Pulmonary artery endothelial cell (primary cell): ENCODE measurements at regions not wholly inside any gene's neighbourhood (a gene's known extent, or its start where the extent isn't known, plus 50 kb on each side); places are given as distances from the start of the nearest gene placed in this dataset.
A peak's percentile ranks its signal among the peaks of the same experiment; 100 is the strongest.

Source experiments
- DNase-seq: peaks from one replicate; pipeline ENCODE4 v3.0.0-alpha.2; 2011; ENCODE audit warnings: low read depth, low spot score

DNA sequence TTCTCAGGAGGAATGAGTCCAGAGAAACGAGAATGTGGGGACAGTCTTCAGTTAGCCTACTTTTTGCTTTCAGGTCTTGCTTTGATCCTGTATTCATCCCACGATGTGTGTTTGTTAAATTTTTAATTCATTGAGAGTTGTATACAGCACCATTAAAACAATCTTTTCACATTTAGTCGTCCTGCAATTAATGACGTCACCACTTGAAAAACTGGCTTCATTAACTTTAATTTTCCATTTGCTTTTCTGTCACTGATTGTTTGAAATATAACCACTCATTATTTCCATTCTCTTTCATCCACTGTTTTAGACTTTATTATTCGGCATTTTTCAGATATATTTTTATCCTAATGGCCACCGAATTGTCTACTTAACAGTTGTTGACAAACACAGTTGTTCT lies 146.9 kb downstream of the TFEC start:
- DNase-seq = no peak

DNA sequence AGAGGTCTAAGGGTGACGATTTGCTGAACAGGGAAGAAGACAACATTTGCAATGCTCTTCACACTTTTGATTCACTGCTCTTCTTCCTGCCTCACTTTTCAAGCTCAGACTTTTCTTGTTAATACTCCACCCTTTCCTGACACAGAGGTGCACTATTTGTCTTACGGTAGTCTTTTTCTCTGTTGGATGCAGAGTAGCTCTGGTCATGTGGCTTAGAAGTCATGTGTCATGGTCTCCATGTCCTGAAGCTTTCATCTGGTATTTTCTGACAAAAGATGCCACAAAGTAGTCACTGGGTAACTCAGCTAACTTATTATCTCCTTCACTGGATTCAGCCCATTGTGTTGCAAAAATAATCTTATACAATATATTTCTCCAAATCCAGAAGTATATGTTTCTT lies 149.1 kb downstream of the TFEC start:
- DNase-seq = no peak

DNA sequence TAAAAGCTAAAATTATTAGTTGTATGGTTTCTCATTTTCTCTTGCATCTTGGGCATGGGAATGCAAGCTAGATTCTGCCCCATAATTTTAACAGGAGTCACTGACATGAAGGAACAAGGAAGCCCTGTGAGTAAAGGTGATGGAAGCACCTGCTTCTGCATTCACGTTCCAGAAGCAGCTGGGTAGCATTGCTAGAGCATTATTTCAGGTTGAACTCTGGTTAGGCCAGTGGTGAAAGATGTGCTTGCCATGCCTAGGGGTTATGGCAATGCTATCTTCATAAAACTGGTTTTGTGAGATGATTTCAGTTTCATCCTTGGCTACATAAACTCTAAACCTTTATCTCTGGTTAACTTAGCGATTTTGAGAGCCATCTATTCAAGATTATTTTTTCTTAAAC lies 151.4 kb downstream of the TFEC start:
- no peak for DNase-seq

DNA sequence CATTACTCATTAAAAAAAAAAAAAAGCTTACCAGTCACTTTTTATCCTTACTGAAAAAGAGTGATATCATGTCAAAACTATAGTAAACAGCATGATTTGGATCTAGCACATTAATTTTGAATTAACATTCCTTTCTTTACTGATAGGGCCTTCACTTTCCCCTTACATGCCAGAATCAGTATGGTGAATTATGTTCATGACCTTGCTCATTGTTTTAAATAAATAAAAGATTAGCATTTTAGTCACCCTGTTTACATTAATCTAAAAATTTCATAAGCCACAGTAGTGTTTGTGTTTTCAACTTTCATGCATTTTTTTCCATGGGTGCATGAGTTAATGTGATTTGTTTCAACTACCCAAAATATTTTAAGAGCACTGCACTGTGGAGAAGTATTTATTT lies 160.8 kb downstream of the TFEC start:
- no peak for DNase-seq

DNA sequence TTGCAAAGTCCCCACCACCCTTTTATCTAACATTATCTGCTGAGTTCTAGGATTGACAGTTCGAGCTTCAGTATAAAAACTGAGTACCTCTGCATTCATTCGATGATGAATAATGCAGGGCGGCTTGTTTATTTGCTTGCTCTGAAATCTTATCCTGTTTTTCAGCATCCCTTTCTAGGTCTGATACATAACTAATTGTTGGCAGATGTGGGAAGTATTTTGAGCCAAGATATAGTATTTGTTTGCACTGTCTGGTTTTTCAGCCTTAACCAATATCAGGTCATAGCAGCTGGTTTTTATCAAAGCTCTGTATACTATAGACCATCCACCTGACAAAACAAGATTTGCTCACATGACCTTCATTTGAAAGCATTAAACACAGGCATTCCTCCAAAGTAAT lies 161.4 kb downstream of the TFEC start:
- no peak for DNase-seq

DNA sequence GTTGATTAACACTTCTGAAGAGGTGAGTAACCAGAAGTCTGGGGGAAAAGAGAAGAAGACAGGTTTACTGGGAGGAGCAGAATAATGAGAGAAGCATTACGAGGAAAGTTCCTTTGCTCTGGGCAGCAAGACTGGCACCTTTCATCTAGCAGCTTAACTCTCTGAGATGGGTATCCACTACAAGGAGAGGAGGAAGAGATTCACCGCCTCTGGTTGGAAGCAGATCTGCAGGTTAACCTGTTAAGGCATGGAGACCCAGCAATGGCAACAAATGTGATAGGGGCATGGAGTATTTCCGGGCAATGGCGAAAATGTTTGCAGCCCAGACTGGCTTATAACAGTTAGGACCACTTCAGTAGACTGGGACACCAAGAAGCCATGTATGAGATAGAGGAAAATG lies 162.2 kb downstream of the TFEC start:
- no peak for DNase-seq

DNA sequence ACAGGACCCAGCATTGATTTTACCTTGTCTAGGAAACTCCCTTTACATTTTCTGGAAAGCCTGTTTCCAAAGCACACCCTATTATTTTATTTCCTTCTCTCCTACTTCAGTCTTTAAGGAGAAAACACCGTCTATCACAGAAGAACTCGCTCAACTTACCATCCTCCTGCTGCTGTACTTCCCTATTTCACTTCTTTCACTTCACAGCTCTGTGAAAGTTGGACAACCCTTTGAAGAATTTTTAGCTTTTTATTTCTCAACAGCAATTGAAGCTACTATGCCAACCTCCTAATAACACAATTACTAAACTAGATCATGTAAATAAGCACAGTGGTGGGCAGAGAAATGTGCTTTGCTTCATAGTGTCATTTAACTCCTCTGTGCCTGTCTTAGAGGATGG lies 166.5 kb downstream of the TFEC start:
- DNase-seq = no peak

DNA sequence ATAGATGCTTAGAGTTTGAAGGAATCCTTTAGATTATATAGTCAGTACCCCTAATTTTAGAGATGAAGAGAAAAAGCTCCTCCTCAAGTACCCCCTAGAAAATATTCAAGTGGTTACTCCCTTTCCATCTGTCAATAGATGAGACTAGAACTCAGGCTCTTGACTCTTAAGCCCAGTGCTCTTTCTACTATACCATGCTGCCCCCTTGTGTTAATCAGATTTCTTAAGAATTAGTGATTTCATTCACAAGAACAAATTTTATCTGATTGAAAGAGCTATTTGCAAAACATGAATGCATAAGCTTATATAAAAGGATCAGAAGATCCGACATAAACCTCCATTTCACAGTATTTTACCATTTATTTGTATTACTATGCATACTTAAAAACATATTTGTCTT lies 179.3 kb downstream of the TFEC start:
- peak; percentile 2 for DNase-seq

DNA sequence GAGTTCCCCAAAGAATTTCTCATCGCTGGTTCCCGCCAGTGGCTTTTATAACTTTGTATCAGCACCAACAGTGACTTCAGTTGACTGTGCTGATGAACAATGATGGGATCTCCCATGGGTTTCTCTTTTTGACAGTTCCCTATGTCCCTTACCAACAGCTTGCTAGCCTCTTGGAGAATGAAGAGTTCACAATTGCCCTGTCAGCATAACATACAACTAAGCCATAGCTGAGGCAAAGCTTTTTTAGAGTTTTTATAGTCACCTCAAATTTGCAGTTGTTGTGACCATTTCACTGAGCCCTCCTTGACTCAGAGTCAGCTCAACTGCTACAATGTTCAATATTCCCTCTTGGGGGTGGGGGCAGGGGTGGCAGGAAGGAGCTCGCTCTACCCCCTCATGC lies 179.8 kb downstream of the TFEC start:
- no peak for DNase-seq

DNA sequence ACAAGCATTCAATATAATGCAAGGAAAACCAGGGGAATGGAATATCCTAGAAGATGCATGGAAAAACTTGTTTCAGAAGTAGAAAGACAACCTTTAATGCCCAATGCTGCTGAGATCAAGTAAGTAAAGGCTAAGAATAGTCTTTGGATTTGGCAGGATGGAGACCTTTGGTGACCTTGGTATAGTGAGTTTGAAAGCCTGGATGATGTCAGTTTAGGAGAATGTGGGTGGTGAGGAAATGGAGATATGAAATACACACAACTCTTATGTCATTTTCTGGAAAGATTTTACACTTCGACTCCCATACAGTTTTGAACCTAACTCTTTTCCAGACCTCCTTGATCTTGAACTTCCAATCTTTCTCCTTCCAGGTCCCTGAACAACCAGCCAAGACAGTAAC lies 185.7 kb downstream of the TFEC start:
- no peak for DNase-seq

DNA sequence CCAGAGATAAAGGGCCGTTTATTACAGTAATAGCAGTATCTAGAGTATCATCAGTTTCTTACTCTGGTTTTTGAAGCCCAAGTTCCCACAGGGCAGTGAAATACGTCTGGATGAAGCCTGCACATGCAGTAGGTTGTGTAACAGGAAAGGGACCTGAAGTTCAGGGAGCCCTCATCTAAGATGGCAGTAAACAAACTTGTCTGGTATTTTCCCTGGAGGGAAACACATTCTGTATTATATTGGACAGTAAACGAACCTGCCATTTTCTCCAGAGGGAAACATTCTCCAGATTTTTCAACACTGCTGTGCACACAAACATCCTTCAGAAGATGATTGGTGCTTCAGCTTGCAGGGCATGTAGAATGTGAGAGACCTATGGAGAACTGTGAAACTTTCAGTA lies 189.9 kb downstream of the TFEC start:
- no peak for DNase-seq

DNA sequence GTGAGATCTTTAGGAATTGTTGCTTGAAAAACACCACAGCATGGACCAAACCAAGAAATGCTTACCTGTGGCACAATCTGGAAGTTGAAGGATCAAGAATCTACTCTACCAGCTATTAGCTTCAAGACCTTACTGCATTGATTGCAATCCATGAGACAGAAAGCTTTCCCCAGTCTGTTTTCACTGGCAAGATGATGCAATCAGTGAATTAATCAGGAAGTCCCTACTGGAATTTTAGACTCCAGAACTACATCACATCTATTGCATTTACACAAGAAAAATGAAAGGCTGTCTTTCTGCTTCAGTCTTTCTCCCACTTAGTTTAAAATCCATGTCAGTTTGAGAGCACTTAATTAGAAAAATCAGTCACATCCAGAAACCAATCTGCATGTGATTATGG lies 191.7 kb downstream of the TFEC start:
- no peak for DNase-seq

DNA sequence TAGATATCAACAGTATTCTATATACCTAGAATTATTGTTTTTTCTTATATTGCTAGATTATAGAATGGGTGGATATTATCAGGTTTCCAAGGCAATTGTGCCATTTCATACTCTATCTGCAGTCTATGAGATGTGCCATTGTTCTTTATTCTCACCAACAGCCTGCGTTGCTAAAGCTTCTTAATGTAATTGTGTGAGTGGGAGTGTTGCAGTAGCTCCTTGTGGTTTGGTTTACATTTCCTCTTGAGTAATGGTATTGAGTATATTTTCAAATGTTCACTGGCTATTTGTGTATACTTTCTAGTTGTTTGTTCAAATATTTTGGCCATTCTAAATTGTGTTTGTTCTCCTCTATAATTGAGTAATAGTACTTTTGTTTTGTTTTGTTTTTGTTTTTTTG lies 199.2 kb downstream of the TFEC start:
- no peak for DNase-seq

DNA sequence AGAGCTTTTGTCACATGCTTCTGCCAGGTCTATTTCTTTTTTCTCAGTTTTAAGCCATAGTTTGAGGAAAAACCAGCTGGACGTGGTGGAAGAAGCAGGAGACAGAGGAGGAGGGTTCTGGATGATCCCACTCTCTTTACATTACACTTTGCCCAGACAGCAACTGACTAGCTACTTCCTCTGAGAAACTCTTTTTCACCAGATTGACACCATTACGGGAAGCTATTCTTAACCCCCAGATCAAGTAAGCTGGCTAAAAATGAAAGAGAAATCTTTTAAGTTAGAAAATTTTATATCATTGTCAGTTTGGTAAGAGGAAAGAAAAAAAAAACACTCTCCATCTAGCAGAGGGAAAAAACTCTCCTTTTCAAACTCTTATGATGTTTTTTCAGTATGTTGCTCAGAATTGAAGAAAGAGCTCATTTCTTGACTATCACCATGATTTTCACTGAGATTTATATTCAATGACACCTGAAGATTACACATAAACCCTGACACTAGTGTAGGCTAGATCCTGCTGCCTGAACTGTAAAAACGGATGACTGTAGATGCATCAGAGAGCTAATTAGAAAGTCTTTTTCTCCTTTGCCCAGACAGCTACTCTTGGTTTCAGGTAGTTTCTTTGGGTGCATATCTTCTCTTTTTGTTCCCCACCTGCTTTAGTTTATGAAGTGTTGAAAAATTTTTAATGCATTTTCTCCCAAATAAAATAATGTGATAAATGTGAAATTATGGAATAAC lies 203.1 kb downstream of the TFEC start:
- DNase-seq = no peak

DNA sequence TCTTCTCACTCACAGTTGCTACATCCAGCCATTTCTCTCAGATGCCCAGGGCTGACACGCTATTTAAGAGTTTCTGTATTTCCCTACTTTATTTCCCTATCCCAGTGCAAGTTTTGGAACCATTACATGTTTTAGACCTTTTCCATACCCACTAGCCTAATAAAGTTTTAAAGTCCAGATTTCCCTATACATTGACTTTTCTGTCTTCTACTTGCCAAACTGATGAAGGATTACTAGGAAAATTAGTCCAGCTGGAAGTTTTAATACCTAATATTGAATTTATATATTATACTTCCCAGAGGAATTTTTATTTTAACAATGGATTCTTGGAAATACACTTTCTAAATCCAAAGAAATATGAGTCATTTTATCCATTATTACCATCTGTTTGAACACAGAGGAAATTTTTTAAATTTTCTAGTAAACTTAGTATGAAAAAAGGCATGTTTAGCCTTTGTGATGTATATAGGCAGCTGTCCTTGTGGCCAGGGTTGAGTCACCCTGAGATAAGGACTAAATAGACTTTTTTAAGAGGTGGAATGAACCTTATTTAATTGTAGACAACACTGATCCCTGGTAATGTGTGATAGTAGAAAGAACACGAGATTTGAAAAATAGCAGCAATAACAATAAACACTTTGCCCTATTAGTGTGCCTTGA lies 205.0 kb downstream of the TFEC start:
- no peak for DNase-seq

DNA sequence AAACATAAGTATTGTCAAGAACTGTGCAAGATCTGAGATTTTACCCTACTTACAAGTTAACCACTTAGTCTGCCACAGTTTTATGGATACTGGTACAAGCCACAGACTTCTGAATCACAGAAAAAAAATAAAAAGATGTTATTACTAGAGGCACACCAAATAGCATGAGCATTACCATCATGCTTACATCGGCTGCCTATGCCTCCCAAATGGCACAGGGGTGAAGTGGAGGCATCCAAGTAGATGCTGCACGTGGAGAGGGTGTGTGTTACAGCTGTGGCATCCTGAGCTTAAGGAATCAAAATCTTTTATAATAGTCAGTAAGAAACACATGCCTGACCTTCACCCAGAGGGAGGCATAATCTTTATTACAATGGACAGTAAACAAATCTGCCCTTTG lies 207.8 kb downstream of the TFEC start:
- DNase-seq = no peak

DNA sequence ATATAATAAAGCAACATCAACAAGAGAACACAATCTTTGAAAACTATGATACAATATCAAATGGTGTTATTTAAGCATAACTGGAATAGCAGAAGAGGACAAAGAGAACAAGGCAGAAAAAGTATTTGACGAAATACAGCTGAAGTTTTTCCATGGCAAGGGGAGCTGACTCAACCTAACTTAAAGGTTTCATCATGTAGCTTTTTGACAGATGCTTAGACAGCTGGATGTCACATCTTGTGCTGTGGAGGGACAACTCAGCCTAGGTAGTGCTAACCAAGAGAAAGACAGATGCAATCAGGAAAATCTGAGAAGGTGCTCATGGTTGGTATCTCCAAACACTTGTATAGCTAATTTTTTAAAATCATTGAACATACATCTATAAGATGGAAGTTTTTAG lies 208.2 kb downstream of the TFEC start:
- DNase-seq = no peak

DNA sequence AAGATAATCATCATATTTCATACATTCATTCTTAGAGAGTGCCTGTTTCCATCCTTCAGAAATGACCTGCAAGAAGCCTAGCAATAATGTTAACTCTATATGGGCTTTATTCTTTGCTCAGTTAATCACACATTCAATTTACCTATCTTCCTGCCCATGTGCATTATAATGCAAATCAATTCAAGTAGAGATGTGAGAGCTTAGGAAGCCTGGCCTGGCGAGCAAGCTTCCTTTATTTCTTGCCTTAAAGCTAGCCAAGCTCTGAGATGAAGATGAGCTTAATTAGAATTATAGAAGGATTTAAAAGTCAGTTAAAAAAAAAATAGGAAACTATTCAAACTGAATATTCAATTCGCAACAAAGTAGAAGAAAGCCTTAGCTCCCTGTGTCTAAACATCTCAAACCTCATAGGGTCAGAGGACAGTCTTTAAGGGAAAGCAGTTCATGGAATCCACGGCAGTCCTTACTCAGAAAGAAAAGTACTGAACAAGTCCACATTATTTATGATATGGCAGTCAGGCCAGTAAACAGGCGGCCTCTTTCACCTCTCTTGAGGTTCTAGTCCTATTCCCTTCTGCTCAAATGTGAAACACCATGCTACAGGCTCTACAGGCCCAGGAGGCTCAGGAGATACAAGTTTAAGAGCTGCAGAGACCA lies 214.1 kb downstream of the TFEC start:
- DNase-seq = no peak

DNA sequence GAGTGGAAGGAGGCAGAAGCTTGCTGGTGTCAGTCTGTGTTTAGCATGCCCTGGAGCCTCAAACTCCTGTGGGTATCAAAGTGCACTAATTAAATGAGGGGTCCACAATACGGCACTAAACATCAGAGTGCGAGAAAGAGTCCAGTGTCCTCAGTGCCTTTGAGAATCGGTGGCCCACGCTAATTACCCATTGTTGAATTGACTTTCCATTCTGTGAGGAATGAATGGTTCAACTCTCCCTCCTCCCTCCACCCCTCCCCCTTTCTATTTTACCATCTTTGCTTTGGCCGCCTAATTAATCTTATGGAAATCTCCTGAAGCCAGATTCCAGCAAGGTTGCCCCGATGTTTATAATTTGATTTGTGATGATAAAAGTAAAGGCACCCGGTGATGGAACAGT lies 217.8 kb downstream of the TFEC start:
- no peak for DNase-seq

DNA sequence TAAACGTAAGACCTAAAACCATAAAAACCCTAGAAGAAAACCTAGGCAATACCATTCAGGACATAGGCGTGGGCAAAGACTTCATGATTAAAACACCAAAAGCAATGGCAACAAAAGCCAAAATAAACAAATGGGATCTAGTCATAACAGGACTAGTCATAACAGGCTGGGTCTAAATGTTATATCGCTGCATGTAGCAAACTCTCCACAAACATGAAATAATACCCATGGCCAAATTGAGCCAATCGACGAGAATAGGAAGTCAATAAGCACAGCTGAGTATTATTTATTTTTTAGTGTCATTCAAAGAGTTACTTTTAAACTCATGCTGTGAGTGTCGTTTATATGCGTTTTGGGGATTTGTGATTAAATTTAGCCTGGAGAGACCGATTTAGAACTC lies 225.1 kb downstream of the TFEC start:
- no peak for DNase-seq

DNA sequence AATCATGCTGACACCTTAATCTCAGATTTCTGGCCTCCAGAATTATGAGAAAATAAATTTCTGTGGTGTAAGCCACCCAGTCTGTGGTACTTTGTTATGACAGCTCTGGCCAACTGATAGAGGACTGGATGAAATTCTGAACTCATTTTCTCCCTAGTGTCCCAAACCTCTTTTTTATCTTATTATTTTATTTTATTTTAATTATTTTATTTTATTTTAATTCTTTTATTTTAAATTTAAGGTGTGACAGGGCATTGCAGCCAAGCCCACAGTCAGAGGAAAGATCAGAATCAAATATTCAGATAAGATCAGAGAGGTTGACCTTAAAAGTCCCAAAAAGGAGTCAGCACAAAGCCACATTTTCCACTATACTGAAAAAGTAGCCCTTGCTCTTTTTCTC lies 228.1 kb downstream of the TFEC start:
- no peak for DNase-seq

DNA sequence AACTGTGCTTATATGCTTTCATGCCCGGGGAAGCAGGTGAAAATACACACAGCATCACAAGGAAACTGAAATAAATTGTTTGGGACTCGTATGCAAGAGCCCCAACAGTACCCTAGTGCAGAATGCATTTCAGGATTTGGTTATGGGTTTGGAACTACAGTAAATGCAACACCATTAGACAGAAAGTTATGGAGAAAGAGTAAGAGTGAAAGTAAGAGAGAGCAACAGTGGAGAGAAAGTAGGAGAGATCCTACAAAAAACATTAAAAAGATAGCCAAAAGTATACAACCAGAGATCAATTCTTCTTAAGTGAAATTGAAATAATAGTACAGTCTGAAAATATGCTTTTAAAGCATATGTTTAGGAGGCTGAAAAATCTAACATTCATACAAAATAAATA lies 231.1 kb downstream of the TFEC start:
- no peak for DNase-seq
